T-helper 1 cell treated with Interleukin-12 subunit alpha and Interleukin-12 subunit beta and Interleukin-4 antibody, amounts not matched to agents 30 μg/mL and 1 μg/mL, for 36 hours (primary cell): ENCODE measurements at regions not wholly inside any gene's neighbourhood (a gene's known extent, or its start where the extent isn't known, plus 50 kb on each side); places are given as distances from the start of the nearest gene placed in this dataset.
"Not testable (repeated sequence)": the region's sequence is repeated elsewhere in the genome, so short reads cannot be mapped to it uniquely, and the experiment has no call there.

ENCODE experiments used
- H3K27ac Mint-ChIP-seq: one replicate; pipeline ENCODE4 v1.8.0; 2021; ENCODE audit warnings: mild to moderate bottlenecking, mixed read lengths
- H3K27me3 Mint-ChIP-seq: one replicate; pipeline ENCODE4 v1.8.0; 2021; ENCODE audit warnings: low read depth, mixed read lengths
- H3K36me3 Mint-ChIP-seq: one replicate; pipeline ENCODE4 v1.8.0; 2021; ENCODE audit warnings: low read depth, mixed read lengths
- H3K4me1 Mint-ChIP-seq: one replicate; pipeline ENCODE4 v1.8.0; 2021; ENCODE audit warnings: low read depth, mixed read lengths
- H3K4me3 Mint-ChIP-seq: one replicate; pipeline ENCODE4 v1.8.0; 2021; ENCODE audit warnings: mild to moderate bottlenecking, moderate library complexity, mixed read lengths
- H3K9me3 Mint-ChIP-seq: one replicate; pipeline ENCODE4 v1.8.0; 2021; ENCODE audit warnings: mixed read lengths

GRCh38 chr13:33645591-33646554 is 172.1 kb upstream of the RFC3 start:
- Mint-ChIP-seq H3K9me3 (no peaks in the 10 kb centered on the region), H3K27ac (no peak overlapping the region), H3K4me3 (no peak overlapping the region), H3K27me3 (no peaks in the 10 kb centered on the region), H3K36me3 (peaks cover 2% of the 10 kb centered on the region), H3K4me1 (peaks cover 5% of the 10 kb centered on the region)

- Mint-ChIP-seq H3K9me3 (no peaks in the 10 kb centered on the region), H3K36me3 (peaks cover 2% of the 10 kb centered on the region), H3K4me1 (peaks cover 5% of the 10 kb centered on the region), H3K27me3 (peaks cover 4% of the 10 kb centered on the region), H3K4me3 (no peak overlapping the region), H3K27ac (no peak overlapping the region)
These were observed 168.6 kb upstream of the RFC3 start for GRCh38 chr13:33649212-33649878.

GRCh38 chr13:33651766-33652165 is 166.2 kb upstream of the RFC3 start:
- H3K4me3 Mint-ChIP-seq = no peak overlapping the region
- H3K9me3 Mint-ChIP-seq = no peaks in the 10 kb centered on the region
- no peaks in the 10 kb centered on the region for H3K36me3 Mint-ChIP-seq
- no peaks in the 10 kb centered on the region for H3K4me1 Mint-ChIP-seq
- H3K27me3 Mint-ChIP-seq = peaks cover 4% of the 10 kb centered on the region
- H3K27ac Mint-ChIP-seq = no peak overlapping the region

- H3K4me1 Mint-ChIP-seq = peaks cover 4% of the 10 kb centered on the region
These were observed 160.7 kb upstream of the RFC3 start for GRCh38 chr13:33657274-33657673.

GRCh38 chr13:33659466-33659865 is 158.5 kb upstream of the RFC3 start:
- Mint-ChIP-seq H3K27me3 (no peaks in the 10 kb centered on the region), H3K27ac (no peak overlapping the region), H3K4me1 (peaks cover 4% of the 10 kb centered on the region), H3K9me3 (no peaks in the 10 kb centered on the region), H3K4me3 (no peak overlapping the region), H3K36me3 (no peaks in the 10 kb centered on the region)

More at GRCh38 chr13:33657274-33657673, 160.7 kb upstream of the RFC3 start:
- Mint-ChIP-seq H3K9me3 (no peaks in the 10 kb centered on the region), H3K36me3 (no peaks in the 10 kb centered on the region), H3K4me3 (no peak overlapping the region), H3K27ac (no peak overlapping the region), H3K27me3 (peaks cover 4% of the 10 kb centered on the region)

- no peaks in the 10 kb centered on the region for H3K9me3 Mint-ChIP-seq
- no peak overlapping the region for H3K4me3 Mint-ChIP-seq
- no peak overlapping the region for H3K27ac Mint-ChIP-seq
- H3K36me3 Mint-ChIP-seq = no peaks in the 10 kb centered on the region
- no peaks in the 10 kb centered on the region for H3K27me3 Mint-ChIP-seq
- H3K4me1 Mint-ChIP-seq = peaks cover 4% of the 10 kb centered on the region
These were observed 158.1 kb upstream of the RFC3 start for GRCh38 chr13:33659894-33660293.

- peaks cover 3% of the 10 kb centered on the region for H3K9me3 Mint-ChIP-seq
- no peak overlapping the region for H3K4me3 Mint-ChIP-seq
- H3K36me3 Mint-ChIP-seq = no peaks in the 10 kb centered on the region
- H3K27ac Mint-ChIP-seq = no peak overlapping the region
- H3K27me3 Mint-ChIP-seq = no peaks in the 10 kb centered on the region
- H3K4me1 Mint-ChIP-seq = peaks cover 8% of the 10 kb centered on the region
These were observed 155.6 kb upstream of the RFC3 start for GRCh38 chr13:33662392-33662791.

- Mint-ChIP-seq H3K27me3 (no peaks in the 10 kb centered on the region), H3K36me3 (no peaks in the 10 kb centered on the region), H3K4me3 (no peak overlapping the region), H3K4me1 (peaks cover 5% of the 10 kb centered on the region), H3K9me3 (peaks cover 3% of the 10 kb centered on the region), H3K27ac (no peak overlapping the region)
These were observed 152.2 kb upstream of the RFC3 start for GRCh38 chr13:33665626-33666175.

- no peak overlapping the region for H3K27ac Mint-ChIP-seq
- no peaks in the 10 kb centered on the region for H3K27me3 Mint-ChIP-seq
- no peak overlapping the region for H3K4me3 Mint-ChIP-seq
- H3K36me3 Mint-ChIP-seq = peaks cover 2% of the 10 kb centered on the region
- peaks cover 14% of the 10 kb centered on the region for H3K4me1 Mint-ChIP-seq
- no peaks in the 10 kb centered on the region for H3K9me3 Mint-ChIP-seq
These were observed 146.4 kb upstream of the RFC3 start for GRCh38 chr13:33671560-33671959.

- not testable (repeated sequence) for H3K4me3 Mint-ChIP-seq, H3K27ac Mint-ChIP-seq, H3K36me3 Mint-ChIP-seq, H3K9me3 Mint-ChIP-seq, H3K27me3 Mint-ChIP-seq
- H3K4me1 Mint-ChIP-seq = peaks cover 17% of the 10 kb centered on the region
These were observed 145.9 kb upstream of the RFC3 start for GRCh38 chr13:33672022-33672421.

- Mint-ChIP-seq H3K4me1 (peaks cover 33% of the 10 kb centered on the region), H3K36me3 (peaks cover 4% of the 10 kb centered on the region), H3K4me3 (peak overlapping the region; percentile 25), H3K9me3 (no peaks in the 10 kb centered on the region), H3K27ac (peak overlapping the region; percentile 15), H3K27me3 (no peaks in the 10 kb centered on the region)
These were observed 141.6 kb upstream of the RFC3 start for GRCh38 chr13:33676045-33676989.

GRCh38 chr13:33677215-33677614 is 140.7 kb upstream of the RFC3 start:
- H3K4me1 Mint-ChIP-seq = peaks cover 33% of the 10 kb centered on the region
- peaks cover 2% of the 10 kb centered on the region for H3K36me3 Mint-ChIP-seq
- H3K9me3 Mint-ChIP-seq = no peaks in the 10 kb centered on the region
- H3K27ac Mint-ChIP-seq = peak overlapping the region; percentile 9
- H3K27me3 Mint-ChIP-seq = no peaks in the 10 kb centered on the region
- H3K4me3 Mint-ChIP-seq = no peak overlapping the region

- peaks cover 33% of the 10 kb centered on the region for H3K4me1 Mint-ChIP-seq
- no peaks in the 10 kb centered on the region for H3K27me3 Mint-ChIP-seq
- H3K9me3 Mint-ChIP-seq = no peaks in the 10 kb centered on the region
- H3K4me3 Mint-ChIP-seq = no peak overlapping the region
- no peak overlapping the region for H3K27ac Mint-ChIP-seq
- peaks cover 2% of the 10 kb centered on the region for H3K36me3 Mint-ChIP-seq
These were observed 139.9 kb upstream of the RFC3 start for GRCh38 chr13:33678084-33678483.
